ENCODE measurements at regions not wholly inside any gene's neighbourhood (a gene's known extent, or its start where the extent isn't known, plus 50 kb on each side); places are given as distances from the start of the nearest gene placed in this dataset.

DNA sequence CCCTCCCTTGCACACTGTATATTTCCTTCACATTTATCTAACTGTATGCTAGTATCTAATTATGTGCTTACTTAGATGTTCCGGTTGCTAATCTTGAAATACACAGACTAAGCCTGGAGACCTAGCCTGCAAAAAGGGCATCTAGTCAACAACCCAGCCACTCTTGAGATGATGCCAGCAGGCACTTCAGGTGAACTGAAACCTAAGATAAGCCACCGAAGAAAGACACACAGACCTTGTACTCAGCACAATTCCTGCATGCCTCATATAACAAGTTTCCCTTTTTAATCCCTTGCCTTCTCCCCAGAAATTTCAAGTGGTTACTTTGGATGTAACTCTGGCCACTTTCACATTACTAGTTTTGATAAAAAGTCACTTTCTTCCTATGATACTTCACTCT, 2506.6 kb downstream of the ARAP2 start:
- TF ChIP-seq POLR2A (IDR thresholded peaks at IDR 0.05), result no peak
- TF ChIP-seq, protein P1, sequence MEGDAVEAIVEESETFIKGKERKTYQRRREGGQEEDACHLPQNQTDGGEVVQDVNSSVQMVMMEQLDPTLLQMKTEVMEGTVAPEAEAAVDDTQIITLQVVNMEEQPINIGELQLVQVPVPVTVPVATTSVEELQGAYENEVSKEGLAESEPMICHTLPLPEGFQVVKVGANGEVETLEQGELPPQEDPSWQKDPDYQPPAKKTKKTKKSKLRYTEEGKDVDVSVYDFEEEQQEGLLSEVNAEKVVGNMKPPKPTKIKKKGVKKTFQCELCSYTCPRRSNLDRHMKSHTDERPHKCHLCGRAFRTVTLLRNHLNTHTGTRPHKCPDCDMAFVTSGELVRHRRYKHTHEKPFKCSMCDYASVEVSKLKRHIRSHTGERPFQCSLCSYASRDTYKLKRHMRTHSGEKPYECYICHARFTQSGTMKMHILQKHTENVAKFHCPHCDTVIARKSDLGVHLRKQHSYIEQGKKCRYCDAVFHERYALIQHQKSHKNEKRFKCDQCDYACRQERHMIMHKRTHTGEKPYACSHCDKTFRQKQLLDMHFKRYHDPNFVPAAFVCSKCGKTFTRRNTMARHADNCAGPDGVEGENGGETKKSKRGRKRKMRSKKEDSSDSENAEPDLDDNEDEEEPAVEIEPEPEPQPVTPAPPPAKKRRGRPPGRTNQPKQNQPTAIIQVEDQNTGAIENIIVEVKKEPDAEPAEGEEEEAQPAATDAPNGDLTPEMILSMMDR (IDR thresholded peaks at IDR 0.05), result no peak

All from adrenal gland (tissue), 5 donors.